ENCODE measurements at regions not wholly inside any gene's neighbourhood (a gene's known extent, or its start where the extent isn't known, plus 50 kb on each side); places are given as distances from the start of the nearest gene placed in this dataset.

- no peak for TF ChIP-seq CTCF (IDR thresholded peaks at IDR 0.05)
- no peaks in the 10 kb centered on the region for H3K9me3 ChIP-seq
- ATAC-seq (no peak), DNase-seq (no peak)
- no peaks in the 10 kb centered on the region for H3K4me1 ChIP-seq
- intact Hi-C loops (cut with DNase I), result no loop called here
- no peaks in the 10 kb centered on the region for H3K36me3 ChIP-seq
- H3K27ac ChIP-seq, result no peak overlapping the region
- no peaks in the 10 kb centered on the region for H3K27me3 ChIP-seq
- no peak overlapping the region for H3K4me3 ChIP-seq
Observed at GRCh38 chr2:154620471-154620870, 78.0 kb upstream of the KCNJ3 start.

- Histone ChIP-seq H3K27me3 (no peaks in the 10 kb centered on the region), H3K36me3 (no peaks in the 10 kb centered on the region), H3K4me3 (no peak overlapping the region), H3K27ac (no peak overlapping the region), H3K4me1 (no peaks in the 10 kb centered on the region), H3K9me3 (no peaks in the 10 kb centered on the region)
- ATAC-seq (peak; percentile 58), DNase-seq (no peak)
- TF ChIP-seq CTCF (IDR thresholded peaks at IDR 0.05), result peak; percentile 52
- intact Hi-C loops (cut with DNase I), result no loop called here
Observed at GRCh38 chr2:154623819-154624218, 74.7 kb upstream of the KCNJ3 start.

DNA sequence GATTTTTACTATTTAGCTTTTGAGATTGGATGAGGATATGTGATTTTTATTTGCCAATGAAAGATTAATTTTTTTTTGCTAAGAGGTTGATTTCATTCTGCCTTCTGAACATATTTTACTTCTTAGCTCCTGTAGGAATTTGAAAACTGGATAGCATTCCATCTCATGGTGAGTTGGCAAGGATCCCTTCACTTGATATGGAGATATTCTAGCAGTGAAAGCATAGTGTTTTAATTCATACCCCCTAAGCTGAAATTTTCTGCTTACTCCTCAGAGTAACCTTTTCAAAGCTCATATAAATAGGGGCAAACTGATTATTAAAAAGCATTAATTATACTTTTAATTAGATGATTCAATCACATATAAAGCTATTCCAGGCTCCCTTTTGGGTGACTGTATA is 61.0 kb upstream of the KCNJ3 start:
- no peaks in the 10 kb centered on the region for H3K9me3 ChIP-seq
- no peaks in the 10 kb centered on the region for H3K36me3 ChIP-seq
- H3K4me1 ChIP-seq, result no peaks in the 10 kb centered on the region
- H3K27me3 ChIP-seq, result no peaks in the 10 kb centered on the region
- no peak overlapping the region for H3K27ac ChIP-seq
- no peak overlapping the region for H3K4me3 ChIP-seq
- intact Hi-C loops (cut with DNase I), result no loop called here
- ATAC-seq (no peak), DNase-seq (no peak)
- TF ChIP-seq CTCF (IDR thresholded peaks at IDR 0.05), result no peak

DNA sequence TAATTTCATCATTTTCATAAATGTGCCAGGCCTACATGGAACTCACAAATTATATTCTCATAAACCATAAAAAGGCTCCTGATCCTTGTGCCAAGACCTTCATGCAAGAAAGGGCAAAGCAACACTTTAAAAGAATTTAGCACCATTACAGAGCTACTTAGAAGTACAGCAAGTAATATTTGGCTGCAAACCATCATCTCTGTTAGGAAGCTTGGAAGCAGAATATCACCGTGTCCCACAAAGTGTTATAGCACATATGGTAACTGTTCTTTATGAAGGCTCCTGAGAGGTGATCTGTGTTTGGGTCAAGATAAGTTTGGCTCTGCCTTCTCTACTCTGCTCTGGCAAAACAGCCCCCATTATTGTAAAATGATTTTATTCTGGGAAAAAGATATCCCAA is 59.7 kb upstream of the KCNJ3 start:
- intact Hi-C loops (cut with DNase I), result no loop called here

DNA sequence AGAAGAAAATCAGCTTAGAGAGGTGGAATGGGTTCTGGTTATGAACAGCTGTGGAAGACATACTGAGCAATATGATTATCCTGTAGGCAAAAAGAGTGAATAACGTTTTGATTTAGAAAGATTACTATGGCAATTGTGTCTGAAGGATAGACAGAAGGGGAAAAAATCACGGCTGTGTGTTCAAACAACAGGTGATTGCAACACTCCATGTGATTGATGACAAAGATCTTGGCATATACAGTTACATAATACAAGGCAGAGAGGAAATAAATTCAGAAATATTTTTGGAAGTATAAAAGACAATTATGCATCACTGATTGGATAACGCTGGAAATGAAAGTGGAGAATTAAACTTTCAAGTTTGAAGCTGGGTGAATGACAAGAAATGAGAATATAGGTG is 58.5 kb upstream of the KCNJ3 start:
- Histone ChIP-seq H3K27ac (no peak overlapping the region), H3K9me3 (no peaks in the 10 kb centered on the region), H3K4me3 (no peak overlapping the region), H3K36me3 (no peaks in the 10 kb centered on the region), H3K4me1 (no peaks in the 10 kb centered on the region), H3K27me3 (no peaks in the 10 kb centered on the region)
- TF ChIP-seq CTCF (IDR thresholded peaks at IDR 0.05), result no peak
- DNase-seq (no peak), ATAC-seq (no peak)
- intact Hi-C loops (cut with DNase I), result no loop called here

More for the DNA sequence above, 59.7 kb upstream of the KCNJ3 start:
- Histone ChIP-seq H3K36me3 (no peaks in the 10 kb centered on the region), H3K4me3 (no peak overlapping the region), H3K9me3 (no peaks in the 10 kb centered on the region), H3K27me3 (no peaks in the 10 kb centered on the region), H3K27ac (no peak overlapping the region), H3K4me1 (no peaks in the 10 kb centered on the region)
- no peak for TF ChIP-seq CTCF (IDR thresholded peaks at IDR 0.05)
- no peak for ATAC-seq
- DNase-seq, result no peak

All from upper lobe of right lung (tissue), 1 donor.